AG09319 (cell line): ENCODE measurements at regions not wholly inside any gene's neighbourhood (a gene's known extent, or its start where the extent isn't known, plus 50 kb on each side); places are given as distances from the start of the nearest gene placed in this dataset.

Experiments used
- DNase-seq: peaks from one replicate; pipeline ENCODE4 v3.0.0-alpha.2; 2010; ENCODE audit warnings: low read depth; ENCODE audit errors: extremely low read depth
- CTCF ChIP-seq: IDR thresholded peaks from 2 replicates; pipeline ENCODE4 v1.5.1; 2011; ENCODE audit warnings: low read depth, mild to moderate bottlenecking, inconsistent platforms, low read length, moderate library complexity

DNA sequence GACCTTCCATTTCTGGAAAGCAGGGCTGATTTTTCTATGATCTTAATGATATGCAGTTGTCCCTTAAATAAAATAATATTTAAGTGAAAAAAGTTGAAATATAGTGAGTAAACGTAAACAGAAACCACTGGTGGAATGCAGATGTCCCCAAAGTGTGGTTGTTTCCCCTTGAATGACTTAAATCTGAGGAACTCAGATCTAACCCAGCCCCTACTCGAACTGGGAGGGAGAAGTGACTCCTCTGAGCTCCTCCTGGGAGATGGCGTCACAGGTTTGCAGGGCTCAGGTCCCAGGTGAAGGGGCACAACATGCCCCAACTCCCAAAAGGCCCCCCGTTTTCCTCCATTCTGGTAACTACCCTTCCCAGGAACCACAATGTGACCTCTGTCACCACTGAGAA lies 142.8 kb downstream of the IRF8 start:
- DNase-seq, result no peak
- no peak for TF ChIP-seq CTCF

DNA sequence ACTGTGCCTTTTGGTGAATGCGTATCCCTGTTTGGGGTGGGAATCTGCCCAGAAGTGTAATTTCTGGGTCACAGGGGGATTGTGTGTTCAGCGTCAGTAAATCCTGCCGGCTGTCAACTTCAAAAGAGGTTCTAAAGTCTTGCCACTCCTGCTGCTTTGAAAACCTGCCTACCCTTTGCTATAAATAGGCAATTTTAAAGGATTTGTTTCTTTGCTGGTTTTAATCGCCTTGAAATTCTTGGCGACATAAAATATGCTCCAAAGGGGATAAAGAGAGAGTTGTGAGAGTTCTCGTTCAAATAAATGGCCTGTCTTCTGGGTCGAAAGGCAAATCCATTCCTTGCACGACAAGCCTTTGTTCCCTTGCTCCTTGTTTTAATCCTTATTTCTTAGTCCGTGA lies 143.4 kb downstream of the IRF8 start:
- no peak for TF ChIP-seq CTCF
- no peak for DNase-seq

- TF ChIP-seq CTCF, result no peak
- no peak for DNase-seq
These were observed 144.2 kb downstream of the IRF8 start for GRCh38 chr16:86042996-86043725.

DNA sequence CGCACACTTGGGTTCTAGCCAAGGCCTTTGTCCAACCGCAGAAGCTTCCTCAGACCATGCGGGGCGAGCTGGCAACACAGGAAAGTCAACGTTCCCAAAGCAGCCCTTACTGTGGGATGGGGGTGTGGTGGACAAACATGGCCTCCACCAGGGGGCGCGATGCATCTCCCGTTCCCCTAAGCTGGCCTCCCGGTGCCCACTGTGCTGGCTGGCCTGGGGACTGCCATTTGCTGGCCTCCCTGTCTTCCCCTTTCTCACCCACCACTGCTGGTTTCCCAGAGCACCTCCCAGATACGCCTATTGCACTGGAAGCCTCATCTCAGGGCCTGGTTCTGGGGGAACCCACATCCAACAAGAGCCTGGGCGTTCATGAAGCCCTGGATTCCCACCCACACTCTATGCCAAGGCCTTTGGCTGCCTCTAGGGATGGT lies 145.3 kb downstream of the IRF8 start:
- TF ChIP-seq CTCF, result peak; percentile 67
- DNase-seq, result peak; percentile 27

DNA sequence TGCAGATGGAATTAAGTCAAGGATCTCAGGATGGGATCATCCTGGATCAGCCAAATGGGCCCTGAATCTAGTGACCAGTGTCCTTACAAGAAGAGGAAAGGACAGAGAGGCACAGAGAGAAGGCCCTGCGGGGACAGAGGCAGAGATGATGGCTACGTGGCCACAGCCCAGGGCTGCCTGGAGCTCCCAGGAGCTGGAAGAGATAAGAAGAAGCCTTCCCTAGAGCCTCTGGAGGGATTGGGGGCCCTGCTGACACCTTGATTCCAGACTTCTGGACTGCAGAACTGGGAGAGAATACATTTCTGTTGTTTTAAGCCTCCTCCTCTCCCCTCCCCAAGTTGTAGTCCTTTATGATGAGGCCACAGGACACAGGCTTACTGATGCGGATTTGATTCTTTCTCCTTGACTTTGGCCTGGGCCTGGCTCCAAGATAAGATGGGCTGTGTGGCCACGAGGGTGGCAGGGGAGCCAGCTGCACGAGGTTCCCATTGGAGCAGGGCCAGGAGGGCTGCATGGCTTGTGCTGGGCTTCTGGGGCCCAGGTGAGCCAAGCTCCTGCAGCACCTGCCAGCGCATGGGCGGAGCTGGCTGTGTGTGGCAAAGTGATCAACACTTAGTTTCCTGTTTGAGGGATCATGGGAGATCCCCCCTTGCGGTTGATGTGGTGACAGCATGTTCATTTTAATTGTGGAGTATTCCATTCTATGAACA lies 146.1 kb downstream of the IRF8 start:
- no peak for TF ChIP-seq CTCF

GRCh38 chr16:86045591-86045971 lies 146.6 kb downstream of the IRF8 start:
- no peak for DNase-seq
- no peak for TF ChIP-seq CTCF

More for the DNA sequence above, 146.1 kb downstream of the IRF8 start:
- no peak for DNase-seq

DNA sequence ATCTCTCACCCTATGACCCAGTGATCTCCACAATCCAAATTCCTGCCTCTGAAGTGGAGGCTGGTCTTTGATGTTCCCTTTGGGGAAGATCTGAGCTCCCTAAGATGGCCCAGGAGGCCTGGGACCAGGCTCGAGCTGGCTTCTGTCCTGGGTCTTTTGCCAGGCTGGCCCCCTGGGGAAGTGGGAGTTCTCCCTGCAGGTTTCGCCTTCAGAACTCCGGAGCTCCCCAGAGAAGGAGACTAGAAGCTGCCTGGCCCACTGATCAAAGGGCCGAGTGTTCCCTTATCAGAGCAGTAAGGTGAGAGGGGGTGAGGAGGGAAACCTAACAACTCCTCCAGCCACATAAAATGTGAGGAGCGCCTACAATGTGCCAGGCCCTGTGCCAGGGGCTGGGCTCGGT lies 147.1 kb downstream of the IRF8 start:
- no peak for DNase-seq
- TF ChIP-seq CTCF, result no peak
